OCI-LY3 (cell line): ENCODE measurements at regions not wholly inside any gene's neighbourhood (a gene's known extent, or its start where the extent isn't known, plus 50 kb on each side); places are given as distances from the start of the nearest gene placed in this dataset.

Source experiments
- H2AFZ ChIP-seq: fragments of 200-600, 300-600 bp; shearing (Covaris generic); 2 replicates; pipeline ENCODE4 v1.6.0; 2014; ENCODE audit warnings: antibody characterized with exemption, low read depth, low read length
- H3K27ac ChIP-seq: fragments of 200-600, 300-600 bp; sonication (generic); 2 replicates; pipeline ENCODE4 v1.5.1; 2014; ENCODE audit warnings: mild to moderate bottlenecking, low read length, moderate library complexity, mixed read lengths
- H3K27me3 ChIP-seq: fragments of 200-600, 300-600 bp; sonication (generic); 2 replicates; pipeline ENCODE4 v1.6.1; 2014; ENCODE audit warnings: low read depth, low read length, mixed read lengths
- H3K36me3 ChIP-seq: fragments of 200-600, 300-600 bp; sonication (generic); replicated peaks from 2 replicates; pipeline ENCODE3; 2014; ENCODE audit warnings: low read depth, low read length, mixed read lengths
- H3K4me1 ChIP-seq: fragments of 300-600, 200-600 bp; sonication (generic); 2 replicates; pipeline ENCODE4 v1.6.1; 2014; ENCODE audit warnings: low read length, mixed read lengths
- H3K4me2 ChIP-seq: fragments of 200-600, 300-600 bp; sonication (generic); 2 replicates; pipeline ENCODE4 v1.6.1; 2014; ENCODE audit warnings: low read length, mixed read lengths
- H3K4me3 ChIP-seq: fragments of 300-600, 200-600 bp; sonication (generic); 2 replicates; pipeline ENCODE4 v1.5.1; 2014; ENCODE audit warnings: antibody characterized with exemption, mild to moderate bottlenecking, low read length, moderate library complexity
- H3K79me2 ChIP-seq: fragments of 300-600, 200-600 bp; shearing (Covaris generic); 2 replicates; pipeline ENCODE4 v1.6.1; 2014; ENCODE audit warnings: mild to moderate bottlenecking, low read length, mixed read lengths
- H3K9ac ChIP-seq: fragments of 300-600, 200-600 bp; shearing (Covaris generic); 2 replicates; pipeline ENCODE4 v1.6.0; 2014; ENCODE audit warnings: mild to moderate bottlenecking, low read length, moderate library complexity
- H3K9me3 ChIP-seq: fragments of 200-600, 300-600 bp; shearing (Covaris generic); 2 replicates; pipeline ENCODE4 v1.6.1; 2014; ENCODE audit warnings: low read length, mixed read lengths; ENCODE audit not compliant: insufficient read depth
- H4K20me1 ChIP-seq: fragments of 200-600, 300-600 bp; sonication (generic); 2 replicates; pipeline ENCODE4 v1.6.1; 2016; ENCODE audit warnings: low read length, mixed read lengths; ENCODE audit not compliant: insufficient read depth
- CTCF ChIP-seq: fragments of 200-600, 300-600 bp; sonication (generic); IDR thresholded peaks from 2 replicates; pipeline ENCODE4 v1.5.1; 2014; ENCODE audit warnings: antibody characterized with exemption, low read length, low read depth
- EZH2phosphoT487 ChIP-seq: fragments of 200-600 bp; shearing (Covaris generic); IDR thresholded peaks from 2 replicates; pipeline ENCODE4 v1.6.1; 2018; ENCODE audit warnings: antibody characterized with exemption, mixed run types, low read depth

GRCh38 chr12:102687523-102687922 is 207.2 kb upstream of the IGF1 start:
- no peak overlapping the region for H3K9ac ChIP-seq
- H3K27me3 ChIP-seq = no peaks in the 10 kb centered on the region; the same call in 1 of the 2 replicates
- H2AFZ ChIP-seq = no peak overlapping the region
- no peaks in the 10 kb centered on the region for H3K36me3 ChIP-seq
- no peak overlapping the region for H3K4me2 ChIP-seq
- H3K27ac ChIP-seq = no peak overlapping the region
- no peak overlapping the region for H3K4me3 ChIP-seq
- TF ChIP-seq EZH2phosphoT487 = no peak
- TF ChIP-seq CTCF = no peak
- H4K20me1 ChIP-seq = no peaks in the 10 kb centered on the region
- no peaks in the 10 kb centered on the region for H3K4me1 ChIP-seq
- no peaks in the 10 kb centered on the region for H3K9me3 ChIP-seq
- no peaks in the 10 kb centered on the region for H3K79me2 ChIP-seq

- Histone ChIP-seq H3K36me3 (no peaks in the 10 kb centered on the region), H4K20me1 (no peaks in the 10 kb centered on the region), H3K4me3 (no peak overlapping the region), H3K27me3 (no peaks in the 10 kb centered on the region; the same call in 1 of the 2 replicates), H3K79me2 (no peaks in the 10 kb centered on the region), H3K4me2 (no peak overlapping the region), H3K9ac (no peak overlapping the region), H2AFZ (no peak overlapping the region), H3K9me3 (no peaks in the 10 kb centered on the region), H3K4me1 (no peaks in the 10 kb centered on the region), H3K27ac (no peak overlapping the region)
- TF ChIP-seq EZH2phosphoT487 = no peak
- no peak for TF ChIP-seq CTCF
These were observed 205.5 kb upstream of the IGF1 start for GRCh38 chr12:102685841-102686240.

- Histone ChIP-seq H2AFZ (no peak overlapping the region), H3K27me3 (no peaks in the 10 kb centered on the region; the same call in 1 of the 2 replicates), H3K79me2 (no peaks in the 10 kb centered on the region), H3K4me2 (no peak overlapping the region), H4K20me1 (no peaks in the 10 kb centered on the region), H3K36me3 (no peaks in the 10 kb centered on the region), H3K4me3 (no peak overlapping the region), H3K9ac (no peak overlapping the region), H3K4me1 (no peaks in the 10 kb centered on the region), H3K9me3 (no peaks in the 10 kb centered on the region), H3K27ac (no peak overlapping the region)
- TF ChIP-seq EZH2phosphoT487 (no peak), CTCF (no peak)
These were observed 204.8 kb upstream of the IGF1 start for GRCh38 chr12:102685172-102685571.

DNA sequence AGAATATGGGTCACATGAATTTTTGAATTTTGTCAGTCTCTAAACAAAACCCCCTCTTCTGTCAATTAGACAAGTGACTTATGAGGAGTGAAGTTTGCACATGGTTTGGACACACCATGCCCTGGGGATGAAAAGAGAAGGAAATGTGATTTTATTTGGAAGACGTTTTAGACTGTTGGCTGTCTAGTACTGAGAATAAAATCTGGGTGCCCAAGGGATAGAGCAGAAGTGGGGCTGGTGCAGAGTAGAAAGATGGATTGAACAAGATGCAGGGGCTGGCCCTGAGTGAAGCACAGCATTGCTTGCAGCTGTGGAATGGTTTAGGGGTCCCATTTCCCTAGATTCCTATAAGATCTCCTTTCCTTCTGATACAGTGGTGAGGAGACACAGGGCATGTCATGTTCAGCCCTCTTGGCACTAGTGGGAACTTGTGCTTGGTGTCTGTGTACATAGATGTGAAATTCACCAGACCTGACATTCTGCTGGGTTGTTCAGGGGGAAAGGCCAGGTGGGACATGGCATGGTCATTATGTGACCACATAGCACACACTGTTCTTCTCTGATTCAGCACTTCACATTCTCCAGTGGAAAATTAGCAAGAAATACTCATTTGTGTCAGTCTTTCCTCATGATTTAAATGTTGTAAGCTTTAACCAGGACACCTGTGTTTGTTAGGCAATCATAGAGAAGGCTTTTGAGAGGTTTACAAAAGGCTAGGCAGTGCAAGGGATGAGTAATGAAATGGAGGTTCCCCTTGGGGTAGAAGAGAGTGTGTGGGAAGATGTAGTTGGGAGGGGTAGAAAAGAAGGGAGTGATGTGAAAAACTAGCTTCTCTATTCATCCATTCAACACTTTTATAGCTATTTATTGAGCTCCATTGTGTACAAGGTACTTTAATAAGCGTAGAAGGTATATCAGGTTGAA is 202.3 kb upstream of the IGF1 start:
- Histone ChIP-seq H3K4me1 (no peaks in the 10 kb centered on the region), H4K20me1 (no peaks in the 10 kb centered on the region), H3K4me3 (no peak overlapping the region), H3K27ac (no peak overlapping the region), H2AFZ (no peak overlapping the region), H3K27me3 (no peaks in the 10 kb centered on the region; the same call in 1 of the 2 replicates), H3K9me3 (no peaks in the 10 kb centered on the region), H3K4me2 (no peak overlapping the region), H3K36me3 (no peaks in the 10 kb centered on the region), H3K79me2 (no peaks in the 10 kb centered on the region), H3K9ac (no peak overlapping the region)
- TF ChIP-seq CTCF = no peak
- no peak for TF ChIP-seq EZH2phosphoT487
